ENCODE measurements at regions not wholly inside any gene's neighbourhood (a gene's known extent, or its start where the extent isn't known, plus 50 kb on each side); places are given as distances from the start of the nearest gene placed in this dataset.

DNA sequence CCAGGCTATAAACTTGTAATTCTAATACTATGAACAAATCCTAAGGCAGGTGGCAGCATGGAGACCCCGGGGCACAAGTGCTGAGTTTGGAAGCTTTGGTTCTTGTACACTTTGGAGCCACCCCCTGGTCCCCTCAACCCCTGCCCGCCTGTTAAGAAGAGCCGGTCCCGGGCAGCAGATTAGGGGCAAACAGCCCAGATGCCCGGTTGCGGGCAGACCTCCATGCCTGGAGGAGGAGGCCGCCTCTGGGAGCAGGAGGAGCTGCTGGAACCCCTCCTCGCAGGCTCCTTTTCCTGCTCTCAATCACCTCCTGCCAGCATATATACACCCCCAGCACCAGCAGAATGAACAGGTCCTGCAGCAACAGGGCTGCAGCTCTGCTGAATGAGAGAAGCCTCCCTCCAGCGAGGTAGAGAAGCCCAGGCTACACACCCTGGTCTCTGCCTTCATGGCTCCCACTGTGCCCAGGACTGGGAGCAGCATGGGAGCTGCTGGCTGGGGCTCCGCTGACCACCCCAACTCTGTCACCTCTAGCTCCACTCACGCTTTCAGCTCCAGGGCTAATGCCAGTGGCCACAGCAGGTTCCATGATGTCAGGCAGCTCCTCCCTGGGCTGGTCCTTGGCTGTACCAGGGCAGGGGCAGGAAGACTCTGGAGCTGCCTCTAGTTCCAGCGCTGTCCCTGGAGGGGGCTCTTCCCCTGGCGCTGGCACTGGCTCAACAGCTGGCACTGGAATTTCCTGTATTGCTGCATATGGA is 1713.5 kb upstream of the ACO1 start:
- Mint-ChIP-seq H3K27ac (no peak overlapping the region), H3K36me3 (no peaks in the 10 kb centered on the region), H3K27me3 (no peaks in the 10 kb centered on the region), H3K4me1 (no peaks in the 10 kb centered on the region), H3K9me3 (no peaks in the 10 kb centered on the region), H3K4me3 (no peak overlapping the region)
- ChIA-PET CTCF (no interaction called here), POLR2A (no interaction called here)
- no peaks in the 10 kb centered on the region for H3K9me3 ChIP-seq
- H3K27me3 ChIP-seq (replicated peaks in 1 of 2; ENCODE audit: control insufficient read depth in 2 of 2, extremely low read depth in 1 of 2, insufficient read depth in 2 of 2, low read length in 1 of 2): no peaks in the 10 kb centered on the region
- ATAC-seq (replicated peaks in 1 of 4) (peak in 1 of 4 experiments; percentile 13), DNase-seq (no peak)
- no peak overlapping the region for H3K27ac ChIP-seq (ENCODE audit: low read length)
- no peak overlapping the region for H3K4me3 ChIP-seq (ENCODE audit: control insufficient read depth in 1 of 2, extremely low read depth in 1 of 2, low read length in 1 of 2)
- H3K4me1 ChIP-seq (ENCODE audit: control insufficient read depth in 1 of 2, extremely low read depth in 1 of 2, insufficient read depth in 2 of 2, low read length in 2 of 2): no peaks in the 10 kb centered on the region
- no peaks in the 10 kb centered on the region for H3K36me3 ChIP-seq (ENCODE audit: control insufficient read depth in 2 of 2, extremely low read depth in 1 of 2, insufficient read depth in 1 of 2, low read length in 1 of 2)
- WGBS (ENCODE audit: insufficient coverage): 69% methylated on average over 6 of the region's 13 CpGs

DNA sequence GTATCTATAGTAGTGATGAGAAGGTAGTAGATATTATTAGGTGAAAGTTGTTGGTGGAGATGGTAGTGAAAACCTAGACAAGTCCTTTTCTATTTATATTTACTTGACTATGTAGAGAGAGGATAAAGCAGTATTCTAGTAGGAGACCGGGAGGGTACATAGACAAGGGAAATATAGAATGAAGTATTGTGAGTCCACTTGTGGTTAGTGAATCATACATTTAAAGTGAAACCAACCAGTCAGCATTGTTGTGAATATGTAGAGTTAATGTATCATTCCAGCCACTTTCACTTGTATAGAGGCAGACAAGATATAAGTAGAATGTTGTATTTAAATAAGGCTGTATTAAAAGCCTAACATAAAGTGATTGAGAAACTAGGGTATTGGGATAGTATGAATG is 1711.3 kb upstream of the ACO1 start:
- DNase-seq (no peak), ATAC-seq (replicated peaks in 1 of 4) (no peak)
- CTCF ChIA-PET: no interaction called here
- Histone ChIP-seq H3K9me3 (no peaks in the 10 kb centered on the region), H3K4me3 (ENCODE audit: control insufficient read depth in 1 of 2, extremely low read depth in 1 of 2, low read length in 1 of 2) (no peak overlapping the region), H3K27me3 (replicated peaks in 1 of 2; ENCODE audit: control insufficient read depth in 2 of 2, extremely low read depth in 1 of 2, insufficient read depth in 2 of 2, low read length in 1 of 2) (no peaks in the 10 kb centered on the region), H3K27ac (ENCODE audit: low read length) (no peak overlapping the region), H3K36me3 (ENCODE audit: control insufficient read depth in 2 of 2, extremely low read depth in 1 of 2, insufficient read depth in 1 of 2, low read length in 1 of 2) (no peaks in the 10 kb centered on the region), H3K4me1 (ENCODE audit: control insufficient read depth in 1 of 2, extremely low read depth in 1 of 2, insufficient read depth in 2 of 2, low read length in 2 of 2) (no peaks in the 10 kb centered on the region)
- no peaks in the 10 kb centered on the region for H3K4me1 Mint-ChIP-seq
- H3K9me3 Mint-ChIP-seq: no peaks in the 10 kb centered on the region
- no peak overlapping the region for H3K27ac Mint-ChIP-seq
- no peaks in the 10 kb centered on the region for H3K27me3 Mint-ChIP-seq
- H3K36me3 Mint-ChIP-seq: no peaks in the 10 kb centered on the region
- POLR2A ChIA-PET: no interaction called here
- no CpG with 5 or more reads among the region's 1 CpG for WGBS (ENCODE audit: insufficient coverage)
- no peak overlapping the region for H3K4me3 Mint-ChIP-seq

- ATAC-seq (replicated peaks in 1 of 4) (no peak), DNase-seq (no peak)
- no peak overlapping the region for H3K27ac Mint-ChIP-seq
- H3K4me3 Mint-ChIP-seq: no peak overlapping the region
- no CpG with 5 or more reads among the region's 1 CpG for WGBS (ENCODE audit: insufficient coverage)
- Histone ChIP-seq H3K4me1 (ENCODE audit: control insufficient read depth in 1 of 2, extremely low read depth in 1 of 2, insufficient read depth in 2 of 2, low read length in 2 of 2) (no peaks in the 10 kb centered on the region), H3K9me3 (no peaks in the 10 kb centered on the region), H3K36me3 (ENCODE audit: control insufficient read depth in 2 of 2, extremely low read depth in 1 of 2, insufficient read depth in 1 of 2, low read length in 1 of 2) (no peaks in the 10 kb centered on the region), H3K27me3 (replicated peaks in 1 of 2; ENCODE audit: control insufficient read depth in 2 of 2, extremely low read depth in 1 of 2, insufficient read depth in 2 of 2, low read length in 1 of 2) (no peaks in the 10 kb centered on the region), H3K27ac (ENCODE audit: low read length) (no peak overlapping the region), H3K4me3 (ENCODE audit: control insufficient read depth in 1 of 2, extremely low read depth in 1 of 2, low read length in 1 of 2) (no peak overlapping the region)
- no peaks in the 10 kb centered on the region for H3K9me3 Mint-ChIP-seq
- no peaks in the 10 kb centered on the region for H3K4me1 Mint-ChIP-seq
- no peaks in the 10 kb centered on the region for H3K36me3 Mint-ChIP-seq
- POLR2A ChIA-PET: no interaction called here
- H3K27me3 Mint-ChIP-seq: no peaks in the 10 kb centered on the region
- CTCF ChIA-PET: no interaction called here
Measured at GRCh38 chr9:30676651-30677050, 1707.8 kb upstream of the ACO1 start.

GRCh38 chr9:30677221-30677620 is 1707.2 kb upstream of the ACO1 start:
- Histone ChIP-seq H3K9me3 (no peaks in the 10 kb centered on the region), H3K27me3 (replicated peaks in 1 of 2; ENCODE audit: control insufficient read depth in 2 of 2, extremely low read depth in 1 of 2, insufficient read depth in 2 of 2, low read length in 1 of 2) (no peaks in the 10 kb centered on the region), H3K27ac (ENCODE audit: low read length) (no peak overlapping the region), H3K36me3 (ENCODE audit: control insufficient read depth in 2 of 2, extremely low read depth in 1 of 2, insufficient read depth in 1 of 2, low read length in 1 of 2) (no peaks in the 10 kb centered on the region), H3K4me3 (ENCODE audit: control insufficient read depth in 1 of 2, extremely low read depth in 1 of 2, low read length in 1 of 2) (no peak overlapping the region), H3K4me1 (ENCODE audit: control insufficient read depth in 1 of 2, extremely low read depth in 1 of 2, insufficient read depth in 2 of 2, low read length in 2 of 2) (no peaks in the 10 kb centered on the region)
- ChIA-PET CTCF (no interaction called here), POLR2A (no interaction called here)
- Mint-ChIP-seq H3K27ac (no peak overlapping the region), H3K27me3 (no peaks in the 10 kb centered on the region), H3K4me3 (no peak overlapping the region), H3K36me3 (no peaks in the 10 kb centered on the region), H3K4me1 (no peaks in the 10 kb centered on the region), H3K9me3 (no peaks in the 10 kb centered on the region)
- ATAC-seq (replicated peaks in 1 of 4): no peak
- DNase-seq: no peak
- 50% methylated on average over 1 of the region's 1 CpG for WGBS (ENCODE audit: insufficient coverage)

GRCh38 chr9:30688801-30689200 is 1695.6 kb upstream of the ACO1 start:
- H3K36me3 ChIP-seq (ENCODE audit: control insufficient read depth in 2 of 2, extremely low read depth in 1 of 2, insufficient read depth in 1 of 2, low read length in 1 of 2): no peaks in the 10 kb centered on the region
- no peaks in the 10 kb centered on the region for H3K27me3 ChIP-seq (replicated peaks in 1 of 2; ENCODE audit: control insufficient read depth in 2 of 2, extremely low read depth in 1 of 2, insufficient read depth in 2 of 2, low read length in 1 of 2)
- no peaks in the 10 kb centered on the region for H3K9me3 ChIP-seq
- no peak overlapping the region for H3K27ac Mint-ChIP-seq
- ChIA-PET CTCF (no interaction called here), POLR2A (no interaction called here)
- no peaks in the 10 kb centered on the region for H3K4me1 ChIP-seq (ENCODE audit: control insufficient read depth in 1 of 2, extremely low read depth in 1 of 2, insufficient read depth in 2 of 2, low read length in 2 of 2)
- H3K9me3 Mint-ChIP-seq: peaks cover 0 to 5% (median 2%) of the 10 kb centered on the region in 3 donors
- DNase-seq (no peak), ATAC-seq (replicated peaks in 1 of 4) (no peak)
- H3K4me3 Mint-ChIP-seq: no peak overlapping the region
- no peaks in the 10 kb centered on the region for H3K36me3 Mint-ChIP-seq
- H3K4me1 Mint-ChIP-seq: no peaks in the 10 kb centered on the region
- no peaks in the 10 kb centered on the region for H3K27me3 Mint-ChIP-seq
- H3K4me3 ChIP-seq (ENCODE audit: control insufficient read depth in 1 of 2, extremely low read depth in 1 of 2, low read length in 1 of 2): no peak overlapping the region
- no peak overlapping the region for H3K27ac ChIP-seq (ENCODE audit: low read length)
- 91% methylated on average over 13 of the region's 14 CpGs for WGBS (ENCODE audit: insufficient coverage)

- Histone ChIP-seq H3K27ac (ENCODE audit: low read length) (no peak overlapping the region), H3K9me3 (no peaks in the 10 kb centered on the region), H3K4me1 (ENCODE audit: control insufficient read depth in 1 of 2, extremely low read depth in 1 of 2, insufficient read depth in 2 of 2, low read length in 2 of 2) (no peaks in the 10 kb centered on the region), H3K4me3 (ENCODE audit: control insufficient read depth in 1 of 2, extremely low read depth in 1 of 2, low read length in 1 of 2) (no peak overlapping the region), H3K27me3 (replicated peaks in 1 of 2; ENCODE audit: control insufficient read depth in 2 of 2, extremely low read depth in 1 of 2, insufficient read depth in 2 of 2, low read length in 1 of 2) (no peaks in the 10 kb centered on the region), H3K36me3 (ENCODE audit: control insufficient read depth in 2 of 2, extremely low read depth in 1 of 2, insufficient read depth in 1 of 2, low read length in 1 of 2) (no peaks in the 10 kb centered on the region)
- Mint-ChIP-seq H3K9me3 (no peaks in the 10 kb centered on the region), H3K27ac (no peak overlapping the region), H3K27me3 (no peaks in the 10 kb centered on the region), H3K36me3 (no peaks in the 10 kb centered on the region), H3K4me1 (no peaks in the 10 kb centered on the region), H3K4me3 (no peak overlapping the region)
- ATAC-seq (replicated peaks in 1 of 4) (no peak), DNase-seq (no peak)
- CTCF ChIA-PET: no interaction called here
- POLR2A ChIA-PET: no interaction called here
- no CpG with 5 or more reads among the region's 2 CpGs for WGBS (ENCODE audit: insufficient coverage)
Measured at GRCh38 chr9:30697958-30698357, 1686.5 kb upstream of the ACO1 start.

- H3K36me3 ChIP-seq (ENCODE audit: control insufficient read depth in 2 of 2, extremely low read depth in 1 of 2, insufficient read depth in 1 of 2, low read length in 1 of 2): no peaks in the 10 kb centered on the region
- H3K27me3 ChIP-seq (replicated peaks in 1 of 2; ENCODE audit: control insufficient read depth in 2 of 2, extremely low read depth in 1 of 2, insufficient read depth in 2 of 2, low read length in 1 of 2): no peaks in the 10 kb centered on the region
- no peak overlapping the region for H3K4me3 Mint-ChIP-seq
- H3K4me3 ChIP-seq (ENCODE audit: control insufficient read depth in 1 of 2, extremely low read depth in 1 of 2, low read length in 1 of 2): no peak overlapping the region
- H3K4me1 Mint-ChIP-seq: no peaks in the 10 kb centered on the region
- H3K4me1 ChIP-seq (ENCODE audit: control insufficient read depth in 1 of 2, extremely low read depth in 1 of 2, insufficient read depth in 2 of 2, low read length in 2 of 2): no peaks in the 10 kb centered on the region
- H3K27me3 Mint-ChIP-seq: no peaks in the 10 kb centered on the region
- CTCF ChIA-PET: no interaction called here
- no peak overlapping the region for H3K27ac ChIP-seq (ENCODE audit: low read length)
- no peak overlapping the region for H3K27ac Mint-ChIP-seq
- H3K9me3 ChIP-seq: no peaks in the 10 kb centered on the region
- H3K9me3 Mint-ChIP-seq: peaks cover 0 to 4% (median 0%) of the 10 kb centered on the region in 3 donors
- WGBS (ENCODE audit: insufficient coverage): no CpG with 5 or more reads among the region's 1 CpG
- no peak for DNase-seq
- POLR2A ChIA-PET: no interaction called here
- H3K36me3 Mint-ChIP-seq: no peaks in the 10 kb centered on the region
- no peak for ATAC-seq (replicated peaks in 1 of 4)
Measured at GRCh38 chr9:30711591-30711990, 1672.9 kb upstream of the ACO1 start.

Measured in T-cell (primary cell).